Tibial nerve (tissue), 4 donors: ENCODE measurements at regions not wholly inside any gene's neighbourhood (a gene's known extent, or its start where the extent isn't known, plus 50 kb on each side); places are given as distances from the start of the nearest gene placed in this dataset.

Source experiments
- EP300 ChIP-seq, 2 donors: sonication (generic); formaldehyde crosslinking; IDR thresholded peaks; one replicate each; pipeline ENCODE4 v1.6.1; 2017; ENCODE audit warnings: antibody characterized with exemption in 2 of 2, mild to moderate bottlenecking in 1 of 2
- POLR2A ChIP-seq, 2 donors: fragments of 450-650 bp; IDR thresholded peaks; one replicate each; pipeline ENCODE4 v1.6.1; 2017; ENCODE audit warnings: antibody characterized with exemption in 2 of 2, mild to moderate bottlenecking in 2 of 2, moderate library complexity in 2 of 2
- TF ChIP-seq, protein P1 (sequence below), 5 experiments: fragments of 200-600 bp in 3 of 5; fragments of 450-650 bp in 2 of 5; sonication (generic) in 3 of 5; IDR thresholded peaks; one replicate each; pipeline ENCODE4 v1.5.1; 2016 to 2019; ENCODE audit warnings: antibody characterized with exemption in 5 of 5, mild to moderate bottlenecking in 3 of 5, moderate library complexity in 2 of 5

DNA sequence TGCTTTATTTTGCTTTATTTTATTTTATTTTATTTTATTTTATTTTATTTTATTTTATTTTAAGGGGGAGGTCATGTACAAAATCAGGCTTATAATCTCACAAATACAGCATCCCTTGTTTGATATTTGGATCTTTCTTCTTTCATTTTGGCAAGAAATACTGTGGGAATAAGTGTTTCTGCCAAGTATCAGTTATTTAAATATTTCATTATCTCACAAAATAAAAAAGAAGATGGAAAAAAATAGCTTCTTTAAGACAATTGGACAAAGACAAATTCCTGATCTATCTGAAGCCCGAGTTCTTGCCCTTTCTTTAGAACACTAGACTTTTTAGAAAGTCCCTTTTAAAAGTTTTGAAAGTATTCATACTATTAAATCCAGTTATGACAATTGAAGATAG lies 560.5 kb upstream of the ZEB2 start:
- TF ChIP-seq, protein P1, sequence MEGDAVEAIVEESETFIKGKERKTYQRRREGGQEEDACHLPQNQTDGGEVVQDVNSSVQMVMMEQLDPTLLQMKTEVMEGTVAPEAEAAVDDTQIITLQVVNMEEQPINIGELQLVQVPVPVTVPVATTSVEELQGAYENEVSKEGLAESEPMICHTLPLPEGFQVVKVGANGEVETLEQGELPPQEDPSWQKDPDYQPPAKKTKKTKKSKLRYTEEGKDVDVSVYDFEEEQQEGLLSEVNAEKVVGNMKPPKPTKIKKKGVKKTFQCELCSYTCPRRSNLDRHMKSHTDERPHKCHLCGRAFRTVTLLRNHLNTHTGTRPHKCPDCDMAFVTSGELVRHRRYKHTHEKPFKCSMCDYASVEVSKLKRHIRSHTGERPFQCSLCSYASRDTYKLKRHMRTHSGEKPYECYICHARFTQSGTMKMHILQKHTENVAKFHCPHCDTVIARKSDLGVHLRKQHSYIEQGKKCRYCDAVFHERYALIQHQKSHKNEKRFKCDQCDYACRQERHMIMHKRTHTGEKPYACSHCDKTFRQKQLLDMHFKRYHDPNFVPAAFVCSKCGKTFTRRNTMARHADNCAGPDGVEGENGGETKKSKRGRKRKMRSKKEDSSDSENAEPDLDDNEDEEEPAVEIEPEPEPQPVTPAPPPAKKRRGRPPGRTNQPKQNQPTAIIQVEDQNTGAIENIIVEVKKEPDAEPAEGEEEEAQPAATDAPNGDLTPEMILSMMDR (IDR thresholded peaks at IDR 0.05), result no peak
- TF ChIP-seq POLR2A (IDR thresholded peaks at IDR 0.05) (no peak), EP300 (IDR thresholded peaks at IDR 0.05) (no peak)
